Keratinocyte (primary cell): ENCODE measurements at regions not wholly inside any gene's neighbourhood (a gene's known extent, or its start where the extent isn't known, plus 50 kb on each side); places are given as distances from the start of the nearest gene placed in this dataset.

Experiments used
- DNase-seq: peaks from one replicate; pipeline ENCODE4 v3.0.0-alpha.2; 2011; ENCODE audit warnings: low read depth, missing footprints, low spot score
- FAIRE-seq: peaks from 2 replicates; lab custom pipeline; 2011; peaks lifted over from hg19 to GRCh38; lab: Jason Lieb, UNC
- H2AFZ ChIP-seq: 2 replicates; pipeline ENCODE4 v1.6.0; 2012; ENCODE audit warnings: low read length, control low read depth, inconsistent platforms; ENCODE audit not compliant: control insufficient read depth
- H3K27ac ChIP-seq: 2 replicates; pipeline ENCODE4 v1.5.1; 2011; ENCODE audit warnings: low read length; ENCODE audit not compliant: control insufficient read depth, insufficient read depth
- H3K27me3 ChIP-seq: 3 replicates; pipeline ENCODE4 v1.6.0; 2011; ENCODE audit warnings: low read length; ENCODE audit not compliant: control insufficient read depth, insufficient read depth; ENCODE audit errors: extremely low read depth
- H3K36me3 ChIP-seq, 2 experiments: 2 replicates in 1 of 2; 3 replicates in 1 of 2; pipeline ENCODE4 v1.5.1; 2011; ENCODE audit warnings: low read length in 2 of 2, mild to moderate bottlenecking in 1 of 2; ENCODE audit not compliant: control insufficient read depth in 2 of 2, insufficient read depth in 2 of 2; ENCODE audit errors: extremely low read depth in 1 of 2
- H3K4me1 ChIP-seq: 3 replicates; pipeline ENCODE4 v1.5.1; 2011; ENCODE audit warnings: low read length; ENCODE audit not compliant: control insufficient read depth, insufficient read depth; ENCODE audit errors: extremely low read depth
- H3K4me2 ChIP-seq: 3 replicates; pipeline ENCODE4 v1.6.0; 2011; ENCODE audit warnings: low read depth, low read length; ENCODE audit not compliant: control insufficient read depth, insufficient read depth; ENCODE audit errors: extremely low read depth
- H3K4me3 ChIP-seq, 3 experiments: fragments of 200-600 bp in 1 of 3; sonication (generic) in 1 of 3; 2 replicates in 2 of 3; 3 replicates in 1 of 3; pipeline ENCODE4 v1.5.1; 2011 to 2016; ENCODE audit warnings: low read length in 3 of 3, mild to moderate bottlenecking in 3 of 3, control low read depth in 2 of 3, inconsistent platforms in 1 of 3, low read depth in 1 of 3, mixed read lengths in 1 of 3, mixed run types in 1 of 3, moderate library complexity in 1 of 3; ENCODE audit not compliant: control insufficient read depth in 2 of 3, insufficient read depth in 2 of 3; ENCODE audit errors: extremely low read depth in 1 of 3
- H3K79me2 ChIP-seq: 2 replicates; pipeline ENCODE4 v1.6.0; 2012; ENCODE audit warnings: low read length; ENCODE audit not compliant: control insufficient read depth, insufficient read depth
- H3K9ac ChIP-seq: 3 replicates; pipeline ENCODE4 v1.6.0; 2011; ENCODE audit warnings: low read length; ENCODE audit not compliant: control insufficient read depth, insufficient read depth; ENCODE audit errors: extremely low read depth
- H3K9me1 ChIP-seq: 3 replicates; pipeline ENCODE4 v1.6.0; 2011; ENCODE audit warnings: low read length; ENCODE audit not compliant: control insufficient read depth, insufficient read depth; ENCODE audit errors: extremely low read depth
- H3K9me3 ChIP-seq: 2 replicates; pipeline ENCODE4 v1.5.1; 2012; ENCODE audit warnings: low read depth, low read length; ENCODE audit not compliant: control insufficient read depth
- H4K20me1 ChIP-seq: 3 replicates; pipeline ENCODE4 v1.6.0; 2011; ENCODE audit warnings: low read length; ENCODE audit not compliant: control insufficient read depth, insufficient read depth; ENCODE audit errors: extremely low read depth
- EZH2 ChIP-seq: IDR thresholded peaks from one replicate; pipeline ENCODE4 v1.6.1; 2012; ENCODE audit warnings: inconsistent platforms, mild to moderate bottlenecking, low read length, moderate library complexity
- dilution Hi-C: fragments of 300-500 bp; cut with MboI; formaldehyde crosslinking; loops from one replicate; pipeline ENCODE4 v1.7.0; 2020; ENCODE audit warnings: low sequenced_read_pairs; ENCODE audit not compliant: extremely low pct_ligation_motif_present
- TF ChIP-seq, protein P1 (sequence below), 3 experiments: IDR thresholded peaks in 1 of 3; conservative IDR thresholded peaks in 1 of 3; optimal IDR thresholded peaks in 1 of 3; 2 replicates in 2 of 3; 3 replicates in 1 of 3; pipeline versions ENCODE3 to v1.5.1; 2011; ENCODE audit warnings: low read length in 3 of 3, mild to moderate bottlenecking in 3 of 3, moderate library complexity in 2 of 3, control low read depth in 1 of 3, inconsistent platforms in 1 of 3; ENCODE audit not compliant: insufficient read depth in 2 of 3; ENCODE audit errors: extremely low read depth in 1 of 3

DNA sequence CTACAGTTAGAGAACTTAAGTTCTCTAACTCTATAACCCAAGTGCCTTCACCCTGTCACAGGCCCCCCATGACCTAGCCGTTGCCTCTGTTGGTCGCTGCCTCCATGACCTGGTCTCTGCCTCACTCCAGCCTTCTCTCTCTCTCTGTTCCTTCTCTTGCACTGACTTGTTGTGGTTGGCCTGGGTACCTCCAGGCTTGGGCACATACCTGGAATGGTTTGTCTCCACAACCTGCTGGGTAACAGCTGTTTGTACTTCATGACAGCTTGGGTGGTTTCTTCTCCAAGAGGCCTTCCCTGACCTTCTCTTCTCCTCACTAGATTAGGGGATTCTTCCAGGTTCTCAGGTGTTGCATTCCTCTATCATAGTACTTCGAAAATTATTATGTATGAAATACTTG is 371.6 kb upstream of the USP24 start:
- Histone ChIP-seq H4K20me1 (no peaks in the 10 kb centered on the region), H3K9me1 (no peaks in the 10 kb centered on the region), H2AFZ (no peak overlapping the region), H3K4me3 (no peak overlapping the region), H3K4me1 (peaks cover 3% of the 10 kb centered on the region), H3K27ac (no peak overlapping the region), H3K9me3 (no peaks in the 10 kb centered on the region), H3K4me2 (no peak overlapping the region), H3K36me3 (no peaks in the 10 kb centered on the region), H3K27me3 (no peaks in the 10 kb centered on the region), H3K9ac (no peak overlapping the region), H3K79me2 (no peaks in the 10 kb centered on the region)
- DNase-seq: no peak
- dilution Hi-C loops: no loop called here
- FAIRE-seq: no peak
- TF ChIP-seq EZH2: no peak
- TF ChIP-seq, protein P1, sequence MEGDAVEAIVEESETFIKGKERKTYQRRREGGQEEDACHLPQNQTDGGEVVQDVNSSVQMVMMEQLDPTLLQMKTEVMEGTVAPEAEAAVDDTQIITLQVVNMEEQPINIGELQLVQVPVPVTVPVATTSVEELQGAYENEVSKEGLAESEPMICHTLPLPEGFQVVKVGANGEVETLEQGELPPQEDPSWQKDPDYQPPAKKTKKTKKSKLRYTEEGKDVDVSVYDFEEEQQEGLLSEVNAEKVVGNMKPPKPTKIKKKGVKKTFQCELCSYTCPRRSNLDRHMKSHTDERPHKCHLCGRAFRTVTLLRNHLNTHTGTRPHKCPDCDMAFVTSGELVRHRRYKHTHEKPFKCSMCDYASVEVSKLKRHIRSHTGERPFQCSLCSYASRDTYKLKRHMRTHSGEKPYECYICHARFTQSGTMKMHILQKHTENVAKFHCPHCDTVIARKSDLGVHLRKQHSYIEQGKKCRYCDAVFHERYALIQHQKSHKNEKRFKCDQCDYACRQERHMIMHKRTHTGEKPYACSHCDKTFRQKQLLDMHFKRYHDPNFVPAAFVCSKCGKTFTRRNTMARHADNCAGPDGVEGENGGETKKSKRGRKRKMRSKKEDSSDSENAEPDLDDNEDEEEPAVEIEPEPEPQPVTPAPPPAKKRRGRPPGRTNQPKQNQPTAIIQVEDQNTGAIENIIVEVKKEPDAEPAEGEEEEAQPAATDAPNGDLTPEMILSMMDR (optimal IDR thresholded peaks at IDR 0.05 in 1 of 3, IDR thresholded peaks at IDR 0.05 in 1 of 3, conservative IDR thresholded peaks at IDR 0.05 in 1 of 3; ENCODE audit: extremely low read depth in 1 of 3, insufficient read depth in 2 of 3, low read length in 3 of 3): no peak

DNA sequence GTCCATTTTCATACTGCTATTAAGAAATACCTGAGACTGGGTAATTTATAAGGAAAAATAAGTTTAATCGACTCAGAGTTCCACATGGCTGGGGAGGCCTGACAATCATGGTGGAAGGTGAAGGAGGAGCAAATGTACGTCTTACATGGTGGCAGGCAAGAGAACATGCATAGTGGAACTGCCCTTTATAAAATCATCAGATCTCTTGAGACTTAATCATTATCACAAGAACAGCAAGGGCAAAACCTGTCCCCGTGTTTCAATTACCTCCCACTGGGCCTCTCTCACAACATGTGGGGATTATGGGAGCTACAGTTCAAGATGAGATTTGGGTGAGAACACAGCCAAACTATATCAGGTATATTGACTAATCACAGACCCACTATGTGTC is 370.2 kb upstream of the USP24 start:
- H3K27ac ChIP-seq: no peak overlapping the region

More for the DNA sequence above, 370.2 kb upstream of the USP24 start:
- H3K4me3 ChIP-seq: no peak overlapping the region
- no peaks in the 10 kb centered on the region for H3K9me3 ChIP-seq
- H3K9me1 ChIP-seq: no peaks in the 10 kb centered on the region
- TF ChIP-seq EZH2: no peak
- TF ChIP-seq, protein P1 (optimal IDR thresholded peaks at IDR 0.05 in 1 of 3, IDR thresholded peaks at IDR 0.05 in 1 of 3, conservative IDR thresholded peaks at IDR 0.05 in 1 of 3; ENCODE audit: extremely low read depth in 1 of 3, insufficient read depth in 2 of 3, low read length in 3 of 3): no peak
- H3K9ac ChIP-seq: no peak overlapping the region
- H3K4me1 ChIP-seq: peaks cover 16% of the 10 kb centered on the region
- no peak overlapping the region for H2AFZ ChIP-seq
- no peaks in the 10 kb centered on the region for H3K27me3 ChIP-seq
- H4K20me1 ChIP-seq: no peaks in the 10 kb centered on the region
- H3K79me2 ChIP-seq: no peaks in the 10 kb centered on the region
- no peak overlapping the region for H3K4me2 ChIP-seq
- H3K36me3 ChIP-seq: no peaks in the 10 kb centered on the region
- FAIRE-seq (no peak), DNase-seq (no peak)
- dilution Hi-C loops: no loop called here
